ENCODE measurements at regions not wholly inside any gene's neighbourhood (a gene's known extent, or its start where the extent isn't known, plus 50 kb on each side); places are given as distances from the start of the nearest gene placed in this dataset.

- no peak for DNase-seq
Measured at GRCh38 chr2:6071519-6071918, 379.3 kb downstream of the SOX11 start.

- no peak for DNase-seq
Measured at GRCh38 chr2:6072276-6072675, 380.1 kb downstream of the SOX11 start.

GRCh38 chr2:6072768-6073167, 380.6 kb downstream of the SOX11 start:
- no peak for DNase-seq

GRCh38 chr2:6073191-6074088, 381.3 kb downstream of the SOX11 start:
- DNase-seq, result no peak

GRCh38 chr2:6074089-6074643, 382.0 kb downstream of the SOX11 start:
- no peak for DNase-seq

GRCh38 chr2:6077585-6077984, 385.4 kb downstream of the SOX11 start:
- DNase-seq, result no peak

- DNase-seq, result no peak
Measured at GRCh38 chr2:6078414-6078813, 386.2 kb downstream of the SOX11 start.

GRCh38 chr2:6079405-6079804, 387.2 kb downstream of the SOX11 start:
- no peak for DNase-seq

GRCh38 chr2:6080932-6081753, 389.0 kb downstream of the SOX11 start:
- DNase-seq, result no peak

GRCh38 chr2:6081955-6082624, 389.9 kb downstream of the SOX11 start:
- DNase-seq, result no peak

GRCh38 chr2:6082625-6083018, 390.4 kb downstream of the SOX11 start:
- no peak for DNase-seq

- DNase-seq, result no peak
Measured at GRCh38 chr2:6083136-6083535, 391.0 kb downstream of the SOX11 start.

GRCh38 chr2:6089474-6089873, 397.3 kb downstream of the SOX11 start:
- no peak for DNase-seq

- DNase-seq, result no peak
Measured at GRCh38 chr2:6103372-6103771, 411.2 kb downstream of the SOX11 start.

- DNase-seq, result no peak
Measured at GRCh38 chr2:6103949-6104348, 411.8 kb downstream of the SOX11 start.

GRCh38 chr2:6107290-6107689, 415.1 kb downstream of the SOX11 start:
- no peak for DNase-seq

- DNase-seq, result no peak
Measured at GRCh38 chr2:6109831-6110230, 417.6 kb downstream of the SOX11 start.

- DNase-seq, result no peak
Measured at GRCh38 chr2:6111781-6112261, 419.6 kb downstream of the SOX11 start.

GRCh38 chr2:6113786-6114185, 421.6 kb downstream of the SOX11 start:
- no peak for DNase-seq

GRCh38 chr2:6127718-6128117, 435.5 kb downstream of the SOX11 start:
- no peak for DNase-seq

- no peak for DNase-seq
Measured at GRCh38 chr2:6139142-6139541, 447.0 kb downstream of the SOX11 start.

GRCh38 chr2:6139916-6140315, 447.7 kb downstream of the SOX11 start:
- DNase-seq, result no peak

GRCh38 chr2:6140509-6140908, 448.3 kb downstream of the SOX11 start:
- DNase-seq, result no peak
